GM21723 (cell line): ENCODE measurements at regions not wholly inside any gene's neighbourhood (a gene's known extent, or its start where the extent isn't known, plus 50 kb on each side); places are given as distances from the start of the nearest gene placed in this dataset.

Source experiments
- ATAC-seq: cut with Tn5 transposase; IDR thresholded peaks from one replicate; pipeline ENCODE4 v1.9.1; 2021; ENCODE audit warnings: mild to moderate bottlenecking, moderate library complexity; ENCODE audit not compliant: unreplicated experiment

- no peak for ATAC-seq
Measured at GRCh38 chr2:235287375-235287733, 206.5 kb upstream of the AGAP1 start.

GRCh38 chr2:235291461-235291860 is 202.4 kb upstream of the AGAP1 start:
- ATAC-seq = no peak

GRCh38 chr2:235293061-235293460 is 200.8 kb upstream of the AGAP1 start:
- ATAC-seq = no peak

- ATAC-seq = no peak
Measured at GRCh38 chr2:235295831-235296230, 198.0 kb upstream of the AGAP1 start.

- ATAC-seq = no peak
Measured at GRCh38 chr2:235300368-235301201, 193.3 kb upstream of the AGAP1 start.

- no peak for ATAC-seq
Measured at GRCh38 chr2:235301202-235302076, 192.4 kb upstream of the AGAP1 start.

- no peak for ATAC-seq
Measured at GRCh38 chr2:235302263-235302662, 191.6 kb upstream of the AGAP1 start.

GRCh38 chr2:235303499-235304291 is 190.1 kb upstream of the AGAP1 start:
- ATAC-seq = no peak

- ATAC-seq = no peak
Measured at GRCh38 chr2:235305678-235306077, 188.2 kb upstream of the AGAP1 start.

- no peak for ATAC-seq
Measured at GRCh38 chr2:235311044-235311443, 182.8 kb upstream of the AGAP1 start.

GRCh38 chr2:235312571-235312970 is 181.3 kb upstream of the AGAP1 start:
- no peak for ATAC-seq

- no peak for ATAC-seq
Measured at GRCh38 chr2:235314371-235314930, 179.4 kb upstream of the AGAP1 start.

GRCh38 chr2:235319095-235319494 is 174.7 kb upstream of the AGAP1 start:
- no peak for ATAC-seq

- no peak for ATAC-seq
Measured at GRCh38 chr2:235320326-235320725, 173.5 kb upstream of the AGAP1 start.

GRCh38 chr2:235324324-235324723 is 169.5 kb upstream of the AGAP1 start:
- ATAC-seq = no peak

GRCh38 chr2:235325151-235325550 is 168.7 kb upstream of the AGAP1 start:
- ATAC-seq = no peak

- no peak for ATAC-seq
Measured at GRCh38 chr2:235328991-235329390, 164.9 kb upstream of the AGAP1 start.

- ATAC-seq = no peak
Measured at GRCh38 chr2:235330775-235331451, 162.9 kb upstream of the AGAP1 start.

GRCh38 chr2:235332240-235332890 is 161.5 kb upstream of the AGAP1 start:
- ATAC-seq = no peak

GRCh38 chr2:235333076-235333475 is 160.8 kb upstream of the AGAP1 start:
- ATAC-seq = no peak
